GM12892 (cell line): ENCODE measurements at regions not wholly inside any gene's neighbourhood (a gene's known extent, or its start where the extent isn't known, plus 50 kb on each side); places are given as distances from the start of the nearest gene placed in this dataset.
"Not testable (repeated sequence)": the region's sequence is repeated elsewhere in the genome, so short reads cannot be mapped to it uniquely, and the experiment has no call there.

Experiments
- DNase-seq: peaks from one replicate; pipeline ENCODE4 v3.0.0; 2011; ENCODE audit not compliant: insufficient read length
- FAIRE-seq: peaks from 2 replicates; lab custom pipeline; 2011; peaks lifted over from hg19 to GRCh38; lab: Jason Lieb, UNC
- POLR2A ChIP-seq: IDR thresholded peaks from 2 replicates; pipeline ENCODE4 v1.6.1; 2011; ENCODE audit warnings: low read depth, low read length, control low read depth
- POLR2AphosphoS5 ChIP-seq: IDR thresholded peaks from 2 replicates; pipeline ENCODE4 v1.6.1; 2011; ENCODE audit warnings: low read depth, low read length, control low read depth
- TAF1 ChIP-seq: IDR thresholded peaks from 2 replicates; pipeline ENCODE4 v1.6.1; 2011; ENCODE audit warnings: low read depth, mild to moderate bottlenecking, control low read depth, low read length, borderline replicate concordance

- FAIRE-seq (no peak), DNase-seq (no peak)
- TF ChIP-seq TAF1 (no peak), POLR2A (no peak), POLR2AphosphoS5 (no peak)
Measured at GRCh38 chr2:64745562-64745961, 91.8 kb upstream of the SERTAD2 start.

GRCh38 chr2:64747690-64748091, 94.0 kb upstream of the SERTAD2 start:
- not testable (repeated sequence) for FAIRE-seq, DNase-seq

DNA sequence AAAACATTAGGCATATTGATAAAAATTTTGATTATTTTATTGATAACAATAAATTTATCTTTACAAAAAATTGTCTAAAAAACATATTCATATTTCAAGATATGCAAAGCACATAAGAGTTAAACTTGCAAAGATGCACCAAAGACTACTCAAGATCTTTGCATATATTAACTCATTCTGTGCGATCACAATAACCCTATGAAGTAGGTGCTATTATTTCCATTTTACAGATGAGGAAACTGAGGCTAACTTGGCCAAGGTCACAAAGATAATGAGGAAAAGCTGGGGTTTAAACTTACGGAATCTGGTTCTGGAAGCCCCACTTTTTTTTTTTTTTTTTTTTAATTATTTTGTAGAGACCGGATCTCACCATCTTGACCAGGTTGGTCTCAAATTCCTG, 94.4 kb upstream of the SERTAD2 start:
- no peak for DNase-seq
- FAIRE-seq = no peak
- TF ChIP-seq TAF1 (no peak), POLR2A (no peak), POLR2AphosphoS5 (no peak)

- FAIRE-seq = peak; percentile 17
- TF ChIP-seq POLR2AphosphoS5 (no peak), POLR2A (no peak), TAF1 (no peak)
Measured at GRCh38 chr2:64748561-64748960, 94.8 kb upstream of the SERTAD2 start.

DNA sequence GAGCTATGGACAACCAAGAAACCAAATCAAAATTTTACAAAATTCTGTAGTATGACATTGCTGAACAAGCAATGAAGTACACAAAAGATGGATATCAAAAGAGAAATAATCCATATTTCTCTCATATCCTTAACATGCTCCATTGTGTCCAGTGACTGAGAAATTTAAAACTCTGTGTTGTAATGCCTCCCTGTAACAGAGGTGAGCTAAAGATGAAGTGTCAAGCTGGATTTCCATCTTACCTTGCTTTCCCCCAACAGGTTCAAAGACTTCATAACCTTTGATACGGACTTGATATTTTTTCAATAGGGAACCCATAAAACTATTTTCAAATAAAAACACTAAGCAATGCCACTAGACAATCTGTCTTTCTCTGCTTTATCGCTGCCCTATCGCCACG, 95.7 kb upstream of the SERTAD2 start:
- no peak for DNase-seq
- FAIRE-seq = peak; percentile 48

More at GRCh38 chr2:64748561-64748960, 94.8 kb upstream of the SERTAD2 start:
- DNase-seq = no peak

GRCh38 chr2:64750001-64750816, 96.5 kb upstream of the SERTAD2 start:
- TF ChIP-seq TAF1 (no peak), POLR2A (no peak), POLR2AphosphoS5 (no peak; the same call in 1 of the 2 replicates)
- FAIRE-seq (no peak), DNase-seq (no peak)

More for the DNA sequence above, 95.7 kb upstream of the SERTAD2 start:
- no peak for TF ChIP-seq POLR2AphosphoS5
- TF ChIP-seq POLR2A = no peak
- no peak for TF ChIP-seq TAF1

GRCh38 chr2:64750817-64751285, 97.1 kb upstream of the SERTAD2 start:
- DNase-seq (no peak), FAIRE-seq (peak; percentile 97)
- peak; percentile 94 for TF ChIP-seq POLR2A
- TF ChIP-seq TAF1 = peak; percentile 89
- TF ChIP-seq POLR2AphosphoS5 = peak; percentile 88; the same call in 1 of the 2 replicates

DNA sequence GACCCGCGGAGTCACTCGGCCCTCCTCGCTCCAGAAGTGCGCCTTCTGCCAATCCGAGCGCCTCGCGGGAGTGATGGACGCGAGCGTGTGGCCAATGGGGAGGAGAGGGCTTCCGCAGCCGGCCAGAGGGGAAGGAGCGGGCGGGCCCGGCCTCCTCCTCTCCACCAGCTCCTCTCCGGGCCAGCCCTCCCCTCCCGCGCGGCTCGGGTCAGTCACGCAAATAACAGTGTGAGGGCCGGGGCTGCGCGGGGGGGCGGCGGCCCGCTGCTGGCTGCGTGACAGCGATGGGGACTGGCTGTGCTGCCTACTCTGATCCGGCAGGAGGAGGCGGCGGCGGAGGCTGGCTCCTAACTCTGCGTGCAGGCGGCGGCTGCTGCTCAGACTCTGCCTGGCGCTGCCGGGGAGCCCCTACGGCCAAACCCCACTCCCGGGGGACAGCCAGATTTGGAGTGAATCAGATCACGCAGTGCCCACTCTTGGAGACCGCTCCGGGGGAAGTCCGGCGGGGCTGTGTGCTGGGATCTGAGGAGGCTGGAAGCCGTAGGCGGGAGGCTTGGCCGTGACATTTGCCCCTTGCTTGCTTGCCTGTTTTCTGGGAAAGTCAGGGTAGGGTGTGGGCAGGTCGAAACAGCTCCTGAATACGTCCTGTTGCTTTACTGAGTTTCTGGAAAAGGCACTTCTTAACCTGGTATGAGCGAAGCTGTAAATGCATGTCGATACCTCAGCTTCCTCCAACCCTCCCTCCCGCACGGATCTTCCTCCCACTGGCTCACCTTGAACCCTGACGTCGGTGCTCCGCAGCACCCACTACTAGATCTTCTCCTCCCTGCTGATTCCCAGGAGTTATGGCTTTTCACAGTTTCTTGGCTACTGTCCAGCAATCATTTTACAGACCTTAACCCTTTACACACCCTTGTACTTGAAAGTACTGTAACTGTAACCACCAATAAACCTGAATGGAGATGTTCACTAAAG, 97.9 kb upstream of the SERTAD2 start:
- FAIRE-seq (peak; percentile 51), DNase-seq (peak; percentile 97)
- TF ChIP-seq POLR2A = peak; percentile 52; the same call in 1 of the 2 replicates
- TF ChIP-seq POLR2AphosphoS5 = no peak; the same call in 1 of the 2 replicates
- TF ChIP-seq TAF1 = 0 out of 2 replicates have a peak, but pooled peaks have one; percentile 12

DNA sequence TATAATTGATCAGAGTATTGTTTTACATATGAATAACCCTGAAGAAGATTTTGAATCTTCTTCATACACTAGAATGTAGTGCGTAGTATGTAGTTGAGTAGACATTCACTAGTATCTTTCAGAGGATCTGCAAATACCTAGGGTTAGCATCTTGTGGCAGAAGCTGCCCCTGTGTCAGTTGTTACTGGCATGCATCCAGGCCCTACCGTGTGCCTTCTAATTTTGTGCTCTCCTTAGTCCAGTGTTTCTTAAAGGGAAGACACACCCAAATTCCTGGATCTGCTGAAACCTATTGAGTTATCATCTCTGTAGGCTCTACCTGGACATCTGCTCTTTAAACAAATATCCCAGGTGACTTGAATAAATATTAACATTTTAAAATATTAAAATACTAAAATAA, 99.7 kb upstream of the SERTAD2 start:
- TF ChIP-seq TAF1 (no peak), POLR2A (no peak), POLR2AphosphoS5 (no peak)
- DNase-seq (no peak), FAIRE-seq (no peak)

DNA sequence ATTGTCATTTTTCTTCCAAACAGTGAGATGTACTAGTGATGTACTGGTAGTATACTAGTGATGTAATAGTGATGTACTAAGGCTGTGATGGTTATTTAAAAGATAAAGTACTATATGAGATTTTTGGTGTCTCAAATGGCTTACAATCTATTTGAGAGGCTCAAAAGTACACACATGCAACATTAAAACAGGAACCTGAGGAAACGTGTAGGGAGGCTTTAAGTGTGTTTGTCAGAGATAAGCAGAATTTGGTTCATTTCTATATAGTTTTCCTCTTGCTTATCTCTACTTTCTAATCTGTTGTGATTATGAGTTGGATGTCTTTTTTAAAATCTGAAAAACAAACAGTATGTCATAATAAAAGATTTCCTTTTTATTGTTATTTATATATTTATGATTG, 100.9 kb upstream of the SERTAD2 start:
- TF ChIP-seq POLR2A (no peak), POLR2AphosphoS5 (no peak), TAF1 (no peak)
- DNase-seq (no peak), FAIRE-seq (no peak)

DNA sequence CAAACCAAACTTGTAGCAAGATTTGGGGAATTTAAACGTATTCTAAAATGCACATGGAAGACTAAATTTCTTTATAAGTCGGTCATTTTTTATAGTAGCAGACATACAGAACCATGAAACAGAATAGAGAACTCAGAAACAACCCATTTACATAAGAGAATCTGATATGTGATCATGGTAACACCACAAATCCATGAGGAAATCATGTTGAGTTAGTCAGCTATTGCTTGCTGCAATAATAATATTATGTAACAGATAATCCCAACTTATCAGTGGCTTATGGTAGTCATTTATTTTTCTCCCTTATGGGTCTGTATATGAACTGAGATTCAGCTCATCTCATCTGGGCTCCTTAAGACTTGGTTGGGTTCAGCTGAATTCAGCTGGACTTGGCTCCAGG, 103.4 kb upstream of the SERTAD2 start:
- FAIRE-seq (no peak), DNase-seq (no peak)
- TF ChIP-seq POLR2A = no peak
- no peak for TF ChIP-seq TAF1
- no peak for TF ChIP-seq POLR2AphosphoS5
